ENCODE measurements at regions not wholly inside any gene's neighbourhood (a gene's known extent, or its start where the extent isn't known, plus 50 kb on each side); places are given as distances from the start of the nearest gene placed in this dataset.
"Not testable (repeated sequence)": the region's sequence is repeated elsewhere in the genome, so short reads cannot be mapped to it uniquely, and the experiment has no call there.

GRCh38 chr4:11701966-11702725, 273.5 kb upstream of the HS3ST1 start:
- no peak for DNase-seq (ENCODE audit: low spot score)

GRCh38 chr4:11700751-11701226, 272.1 kb upstream of the HS3ST1 start:
- peak; percentile 12 for DNase-seq (ENCODE audit: low spot score)

GRCh38 chr4:11698846-11699590, 270.3 kb upstream of the HS3ST1 start:
- DNase-seq (ENCODE audit: low spot score), result peak; percentile 13

GRCh38 chr4:11698033-11698432, 269.3 kb upstream of the HS3ST1 start:
- DNase-seq (ENCODE audit: low spot score), result no peak

- DNase-seq (ENCODE audit: low spot score), result no peak
Measured at GRCh38 chr4:11693693-11694092, 265.0 kb upstream of the HS3ST1 start.

- no peak for DNase-seq (ENCODE audit: low spot score)
Measured at GRCh38 chr4:11691236-11691635, 262.5 kb upstream of the HS3ST1 start.

- DNase-seq (ENCODE audit: low spot score), result no peak
Measured at GRCh38 chr4:11687727-11688126, 259.0 kb upstream of the HS3ST1 start.

- DNase-seq (ENCODE audit: low spot score), result no peak
Measured at GRCh38 chr4:11685481-11685880, 256.8 kb upstream of the HS3ST1 start.

GRCh38 chr4:11675051-11675800, 246.5 kb upstream of the HS3ST1 start:
- no peak for DNase-seq (ENCODE audit: low spot score)

GRCh38 chr4:11670304-11670703, 241.6 kb upstream of the HS3ST1 start:
- DNase-seq (ENCODE audit: low spot score), result no peak

GRCh38 chr4:11669156-11669555, 240.5 kb upstream of the HS3ST1 start:
- peak; percentile 26 for DNase-seq (ENCODE audit: low spot score)

- no peak for DNase-seq (ENCODE audit: low spot score)
Measured at GRCh38 chr4:11663114-11663513, 234.4 kb upstream of the HS3ST1 start.

- DNase-seq (ENCODE audit: low spot score), result no peak
Measured at GRCh38 chr4:11650801-11651596, 222.3 kb upstream of the HS3ST1 start.

- DNase-seq (ENCODE audit: low spot score), result no peak
Measured at GRCh38 chr4:11647433-11647832, 218.7 kb upstream of the HS3ST1 start.

GRCh38 chr4:11643081-11643480, 214.4 kb upstream of the HS3ST1 start:
- DNase-seq (ENCODE audit: low spot score), result not testable (repeated sequence)

GRCh38 chr4:11640584-11640983, 211.9 kb upstream of the HS3ST1 start:
- no peak for DNase-seq (ENCODE audit: low spot score)

- DNase-seq (ENCODE audit: low spot score), result no peak
Measured at GRCh38 chr4:11636551-11636950, 207.9 kb upstream of the HS3ST1 start.

GRCh38 chr4:11636031-11636430, 207.3 kb upstream of the HS3ST1 start:
- DNase-seq (ENCODE audit: low spot score), result no peak

GRCh38 chr4:11635342-11635741, 206.6 kb upstream of the HS3ST1 start:
- no peak for DNase-seq (ENCODE audit: low spot score)

GRCh38 chr4:11634283-11634682, 205.6 kb upstream of the HS3ST1 start:
- DNase-seq (ENCODE audit: low spot score), result no peak

- DNase-seq (ENCODE audit: low spot score), result no peak
Measured at GRCh38 chr4:11633430-11633829, 204.7 kb upstream of the HS3ST1 start.

GRCh38 chr4:11632483-11632882, 203.8 kb upstream of the HS3ST1 start:
- no peak for DNase-seq (ENCODE audit: low spot score)

Measured in hepatic stellate cell (primary cell).